ENCODE measurements at regions not wholly inside any gene's neighbourhood (a gene's known extent, or its start where the extent isn't known, plus 50 kb on each side); places are given as distances from the start of the nearest gene placed in this dataset.
"Not testable (repeated sequence)": the region's sequence is repeated elsewhere in the genome, so short reads cannot be mapped to it uniquely, and the experiment has no call there.

GRCh38 chr2:173468266-173468793, 113.7 kb downstream of the CDCA7 start:
- no peak for DNase-seq

DNA sequence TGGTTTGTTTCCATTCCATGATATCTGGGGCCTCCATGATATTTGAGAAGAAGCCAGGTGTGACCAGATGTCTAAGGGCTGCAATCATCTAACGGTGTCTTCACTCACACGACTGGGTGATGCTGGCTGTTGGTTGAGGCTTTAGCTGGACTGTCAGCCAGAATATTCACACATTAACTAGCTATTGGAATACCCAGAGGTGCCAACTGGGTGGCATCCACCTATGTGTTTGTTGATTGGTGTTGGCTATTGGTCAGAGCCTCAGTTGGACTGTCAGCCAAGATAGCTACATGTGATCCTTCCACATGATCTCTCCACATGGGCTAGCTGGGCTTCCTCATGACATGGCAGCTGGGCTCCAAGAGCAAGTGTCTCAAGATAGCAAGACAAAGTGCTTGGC, 117.4 kb downstream of the CDCA7 start:
- DNase-seq: no peak

DNA sequence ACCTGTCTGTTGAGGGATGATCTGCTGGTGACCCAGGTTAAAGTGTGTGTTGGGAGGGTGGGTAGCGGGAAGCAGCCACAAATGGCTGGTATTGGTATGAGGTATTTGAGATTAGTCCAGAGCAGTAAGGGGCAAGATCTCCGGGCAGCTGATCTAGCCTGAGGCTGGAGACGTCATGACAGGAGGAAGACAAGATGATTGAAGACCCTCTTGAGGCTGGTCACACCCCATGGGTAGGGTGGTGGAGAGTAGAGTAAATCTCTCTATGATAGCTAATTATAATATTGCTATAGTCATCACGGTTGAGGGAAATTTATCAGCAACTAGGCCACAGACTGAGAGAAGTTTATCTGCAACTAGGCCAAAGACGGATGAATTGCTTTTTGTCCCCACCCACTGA, 128.5 kb downstream of the CDCA7 start:
- DNase-seq: no peak

- no peak for DNase-seq
These were observed 134.2 kb downstream of the CDCA7 start for GRCh38 chr2:173488861-173489260.

GRCh38 chr2:173491418-173491817, 136.7 kb downstream of the CDCA7 start:
- DNase-seq: no peak

- DNase-seq: no peak
These were observed 139.2 kb downstream of the CDCA7 start for GRCh38 chr2:173493874-173494273.

GRCh38 chr2:173496746-173497145, 142.1 kb downstream of the CDCA7 start:
- no peak for DNase-seq

- no peak for DNase-seq
These were observed 146.3 kb downstream of the CDCA7 start for GRCh38 chr2:173500953-173501352.

DNA sequence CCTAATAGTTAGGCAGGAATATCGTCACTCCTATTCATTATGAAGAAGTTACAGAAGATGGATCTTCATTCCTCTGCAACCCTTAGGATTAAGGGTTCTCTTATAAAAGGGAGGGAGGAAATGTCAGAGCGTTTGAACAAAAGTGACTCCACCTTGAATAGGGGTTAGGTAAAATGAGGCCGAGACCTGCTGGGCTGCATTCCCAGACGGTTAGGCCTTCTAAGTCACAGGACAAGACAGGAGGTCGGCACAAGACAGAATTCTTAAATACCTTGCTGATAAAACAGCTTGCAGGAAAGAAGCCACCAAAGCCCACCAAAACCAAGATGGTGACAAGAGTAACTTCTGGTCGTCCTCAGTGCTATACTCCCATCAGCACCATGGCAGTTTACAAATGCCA, 147.6 kb downstream of the CDCA7 start:
- DNase-seq: no peak

GRCh38 chr2:173511357-173511756, 156.7 kb downstream of the CDCA7 start:
- no peak for DNase-seq

- DNase-seq: no peak
These were observed 157.3 kb downstream of the CDCA7 start for GRCh38 chr2:173511942-173512341.

DNA sequence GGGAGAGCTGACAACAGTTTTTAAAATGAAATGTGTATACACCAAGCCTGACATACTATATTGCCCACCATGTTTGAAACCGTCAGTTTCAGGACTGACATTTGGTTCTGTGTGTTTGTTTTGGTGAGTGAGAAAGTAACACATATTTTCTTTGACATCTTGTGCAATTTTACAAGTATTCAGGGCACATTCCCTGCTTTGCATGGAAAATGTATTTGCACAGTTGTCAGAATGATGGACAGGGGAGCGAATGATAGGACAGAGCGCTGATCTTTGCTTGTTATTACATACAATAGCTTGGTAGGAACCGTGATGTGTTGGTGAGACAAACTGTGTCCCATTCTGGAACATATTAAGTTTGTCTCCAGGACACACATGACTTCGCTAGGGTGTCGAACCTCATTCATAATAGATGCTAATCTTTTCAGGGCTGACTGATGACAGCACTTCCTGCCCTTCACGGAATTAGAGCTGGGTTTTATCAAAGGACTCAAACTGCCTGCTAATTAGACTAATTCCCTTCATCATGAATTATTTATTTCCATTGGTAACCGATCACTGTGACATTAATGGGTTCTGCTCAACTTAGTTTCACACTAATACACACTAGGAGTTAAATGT, 158.5 kb downstream of the CDCA7 start:
- DNase-seq: no peak

DNA sequence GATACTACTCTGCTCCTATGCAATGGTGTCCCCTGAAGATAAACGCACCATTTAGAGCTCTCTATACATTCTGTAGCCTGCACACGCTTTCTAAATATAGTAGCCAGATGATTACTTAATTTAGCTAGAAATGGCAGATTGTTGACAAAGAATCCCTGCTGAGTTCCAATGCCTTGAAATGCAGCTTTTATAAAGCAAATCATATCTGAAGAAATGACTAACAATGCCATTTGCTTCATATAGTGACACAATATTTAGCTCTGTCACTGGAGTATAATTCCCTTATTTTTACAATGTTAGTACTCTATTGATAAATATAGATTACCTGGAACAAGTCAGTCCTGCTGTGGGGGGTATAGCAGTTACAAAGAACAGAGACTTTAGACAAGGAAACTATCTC, 166.2 kb downstream of the CDCA7 start:
- no peak for DNase-seq

GRCh38 chr2:173521450-173522192, 166.9 kb downstream of the CDCA7 start:
- DNase-seq: no peak

- DNase-seq: no peak
These were observed 168.8 kb downstream of the CDCA7 start for GRCh38 chr2:173523497-173523896.

DNA sequence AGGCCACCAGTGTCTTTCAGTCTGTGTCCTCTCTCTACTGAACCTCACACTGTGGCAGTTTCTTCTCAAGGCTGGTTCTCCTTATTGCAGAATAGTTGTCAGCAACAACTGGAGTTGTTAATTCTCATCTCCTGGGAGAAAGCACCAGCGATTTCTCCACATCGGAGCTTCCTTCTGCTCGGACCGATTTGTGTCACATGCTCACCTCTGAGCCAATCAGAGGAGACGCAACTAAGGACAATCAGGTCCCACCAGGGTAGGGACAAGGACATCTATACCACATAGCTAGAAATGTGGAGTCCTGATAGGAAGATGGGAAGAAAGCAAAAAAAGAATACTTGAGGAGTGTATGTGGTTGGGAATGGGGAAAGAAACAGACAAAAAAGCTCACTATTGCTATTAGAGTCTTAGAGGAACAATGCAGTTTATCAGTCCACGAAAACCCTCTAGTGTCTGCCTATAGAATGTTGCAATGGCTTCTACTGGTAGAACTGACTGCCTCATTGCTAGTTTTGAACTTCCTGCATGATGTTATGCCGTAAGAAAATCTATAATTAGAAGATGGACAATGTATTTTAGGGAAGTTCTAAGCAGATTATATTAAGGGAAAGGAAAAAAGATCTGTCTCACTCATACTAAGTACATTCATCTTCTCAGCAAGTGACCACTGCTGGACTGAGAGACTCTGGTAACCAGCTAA, 169.7 kb downstream of the CDCA7 start:
- DNase-seq: no peak

GRCh38 chr2:173532732-173533531, 178.3 kb downstream of the CDCA7 start:
- not testable (repeated sequence) for DNase-seq

- DNase-seq: no peak
These were observed 183.0 kb downstream of the CDCA7 start for GRCh38 chr2:173537694-173538093.

- no peak for DNase-seq
These were observed 184.9 kb downstream of the CDCA7 start for GRCh38 chr2:173539615-173540014.

- no peak for DNase-seq
These were observed 190.1 kb downstream of the CDCA7 start for GRCh38 chr2:173544641-173545363.

GRCh38 chr2:173545364-173545763, 190.7 kb downstream of the CDCA7 start:
- DNase-seq: no peak

DNA sequence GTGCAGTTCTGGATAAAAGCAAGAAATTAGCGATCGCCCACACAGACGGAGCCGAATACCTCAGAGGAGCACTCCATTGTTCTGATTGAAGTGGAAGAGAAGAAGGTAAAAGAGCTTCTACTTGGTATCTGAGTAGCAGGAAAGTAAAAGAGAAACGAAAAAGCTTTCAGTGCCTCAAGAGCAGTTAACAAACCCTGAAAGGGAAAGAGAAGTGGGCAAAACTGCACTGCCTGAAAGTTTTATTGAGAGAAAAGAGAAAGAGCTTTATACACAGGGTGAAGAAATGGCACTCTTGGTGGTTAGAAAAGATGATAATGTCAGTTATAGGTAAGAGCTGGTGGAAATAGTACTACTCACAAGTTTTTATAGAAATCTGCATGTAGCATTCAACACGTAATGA, 192.8 kb downstream of the CDCA7 start:
- DNase-seq: no peak

All from midbrain (tissue), 1 donor.